Activated CD8-positive, alpha-beta memory T cell treated with anti-CD3 and anti-CD28 coated beads for 1 hour (primary cell): ENCODE measurements at regions not wholly inside any gene's neighbourhood (a gene's known extent, or its start where the extent isn't known, plus 50 kb on each side); places are given as distances from the start of the nearest gene placed in this dataset.

Experiments used
- DNase-seq, 2 donors: peaks; one replicate each; pipeline ENCODE4 v3.0.0-alpha.2; 2020; ENCODE audit warnings: low read depth in 1 of 2; ENCODE audit errors: extremely low read depth in 1 of 2

GRCh38 chr6:21984135-21984534, 312.7 kb downstream of the PRL start:
- no peak for DNase-seq

- DNase-seq, result no peak
Measured at GRCh38 chr6:21984561-21984960, 312.3 kb downstream of the PRL start.

GRCh38 chr6:21985904-21986303, 310.9 kb downstream of the PRL start:
- no peak for DNase-seq

GRCh38 chr6:21986703-21987102, 310.1 kb downstream of the PRL start:
- DNase-seq, result no peak

GRCh38 chr6:21987501-21987957, 309.3 kb downstream of the PRL start:
- DNase-seq, result no peak

GRCh38 chr6:21990577-21990976, 306.3 kb downstream of the PRL start:
- DNase-seq, result no peak

GRCh38 chr6:21992178-21992967, 304.5 kb downstream of the PRL start:
- DNase-seq, result no peak

GRCh38 chr6:21993841-21994240, 303.0 kb downstream of the PRL start:
- no peak for DNase-seq

GRCh38 chr6:21994821-21995220, 302.0 kb downstream of the PRL start:
- DNase-seq, result no peak

GRCh38 chr6:21995318-21995717, 301.5 kb downstream of the PRL start:
- DNase-seq, result no peak

GRCh38 chr6:21996425-21997118, 300.3 kb downstream of the PRL start:
- DNase-seq, result no peak

- no peak for DNase-seq
Measured at GRCh38 chr6:21997119-21998037, 299.5 kb downstream of the PRL start.

GRCh38 chr6:21998582-21998981, 298.3 kb downstream of the PRL start:
- DNase-seq, result no peak

GRCh38 chr6:21999012-21999528, 297.8 kb downstream of the PRL start:
- no peak for DNase-seq

- DNase-seq, result no peak
Measured at GRCh38 chr6:21999741-22000140, 297.1 kb downstream of the PRL start.

- no peak for DNase-seq
Measured at GRCh38 chr6:22001396-22002027, 295.3 kb downstream of the PRL start.

- no peak for DNase-seq
Measured at GRCh38 chr6:22003287-22003686, 293.5 kb downstream of the PRL start.

- no peak for DNase-seq
Measured at GRCh38 chr6:22006795-22007194, 290.0 kb downstream of the PRL start.

- DNase-seq, result no peak
Measured at GRCh38 chr6:22007469-22007868, 289.4 kb downstream of the PRL start.

- no peak for DNase-seq
Measured at GRCh38 chr6:22008248-22008836, 288.5 kb downstream of the PRL start.
